OCI-LY3 (cell line): ENCODE measurements at regions not wholly inside any gene's neighbourhood (a gene's known extent, or its start where the extent isn't known, plus 50 kb on each side); places are given as distances from the start of the nearest gene placed in this dataset.

ENCODE experiments used
- CTCF ChIP-seq: fragments of 200-600, 300-600 bp; sonication (generic); IDR thresholded peaks from 2 replicates; pipeline ENCODE4 v1.5.1; 2014; ENCODE audit warnings: antibody characterized with exemption, low read length, low read depth
- EZH2phosphoT487 ChIP-seq: fragments of 200-600 bp; shearing (Covaris generic); IDR thresholded peaks from 2 replicates; pipeline ENCODE4 v1.6.1; 2018; ENCODE audit warnings: antibody characterized with exemption, mixed run types, low read depth

- TF ChIP-seq CTCF (peak; percentile 85), EZH2phosphoT487 (no peak)
These were observed 61.5 kb upstream of the GRM7 start for GRCh38 chr3:6799264-6799915.
